HEK293 (cell line): ENCODE measurements at regions not wholly inside any gene's neighbourhood (a gene's known extent, or its start where the extent isn't known, plus 50 kb on each side); places are given as distances from the start of the nearest gene placed in this dataset.

Experiments used
- ATF2 ChIP-seq: fragments of 450-650 bp; formaldehyde crosslinking; IDR thresholded peaks from 2 replicates; pipeline ENCODE4 v1.5.1; 2016; ENCODE audit warnings: missing biosample characterization, missing genetic modification characterization, low read depth
- CTCF ChIP-seq: fragments of 450-650 bp; formaldehyde crosslinking; IDR thresholded peaks from 2 replicates; pipeline ENCODE4 v1.5.1; 2016; ENCODE audit warnings: missing biosample characterization, missing genetic modification characterization
- MZF1 ChIP-seq: fragments of 450-650 bp; formaldehyde crosslinking; IDR thresholded peaks from 2 replicates; pipeline ENCODE4 v1.5.1; 2017; ENCODE audit warnings: missing biosample characterization, missing genetic modification characterization, borderline replicate concordance
- SP7 ChIP-seq: fragments of 450-650 bp; formaldehyde crosslinking; IDR thresholded peaks from 2 replicates; pipeline ENCODE4 v1.5.1; 2016; ENCODE audit warnings: missing biosample characterization, missing genetic modification characterization
- TCF7L2 ChIP-seq: IDR thresholded peaks from 2 replicates; pipeline ENCODE4 v1.6.1; 2011; ENCODE audit warnings: low read depth, mild to moderate bottlenecking, inconsistent platforms, low read length, moderate library complexity, borderline replicate concordance
- ZBTB10 ChIP-seq: fragments of 450-650 bp; formaldehyde crosslinking; IDR thresholded peaks from 2 replicates; pipeline ENCODE4 v1.5.1; 2016; ENCODE audit warnings: missing biosample characterization, missing genetic modification characterization
- ZBTB21 ChIP-seq: fragments of 450-650 bp; formaldehyde crosslinking; IDR thresholded peaks from 2 replicates; pipeline ENCODE4 v1.5.1; 2017; ENCODE audit warnings: missing biosample characterization, missing genetic modification characterization
- ZNF146 ChIP-seq: fragments of 450-650 bp; formaldehyde crosslinking; IDR thresholded peaks from 2 replicates; pipeline ENCODE4 v1.5.1; 2016; ENCODE audit warnings: missing biosample characterization, missing genetic modification characterization
- ZNF24 ChIP-seq: fragments of 450-650 bp; formaldehyde crosslinking; IDR thresholded peaks from 2 replicates; pipeline ENCODE4 v1.5.1; 2016; ENCODE audit warnings: missing biosample characterization, missing genetic modification characterization
- ZNF518A ChIP-seq: fragments of 450-650 bp; formaldehyde crosslinking; conservative IDR thresholded peaks from 2 replicates; pipeline ENCODE4 v1.5.1; 2016; ENCODE audit warnings: low read depth, missing biosample characterization, missing genetic modification characterization
- ZSCAN23 ChIP-seq: fragments of 450-650 bp; formaldehyde crosslinking; IDR thresholded peaks from 2 replicates; pipeline ENCODE4 v1.5.1; 2016; ENCODE audit warnings: missing biosample characterization, missing genetic modification characterization

- TF ChIP-seq MZF1 = no peak
- TF ChIP-seq CTCF (tag by site-specific recombination) = no peak
- TF ChIP-seq ATF2 (tag by site-specific recombination) = no peak
- TF ChIP-seq SP7 (tag by site-specific recombination) = peak; percentile 13; the same call in 1 of the 2 replicates
- no peak for TF ChIP-seq ZNF146 (tag by site-specific recombination)
- TF ChIP-seq ZNF24 (tag by site-specific recombination) = no peak
- no peak for TF ChIP-seq ZNF518A (tag by site-specific recombination)
- no peak for TF ChIP-seq ZBTB21
- TF ChIP-seq ZBTB10 (tag by site-specific recombination) = no peak
- TF ChIP-seq TCF7L2 = no peak
- no peak for TF ChIP-seq ZSCAN23 (tag by site-specific recombination)
Observed at GRCh38 chr7:131905471-131905973, 349.1 kb upstream of the PODXL start.
